HK-2 (cell line): ENCODE measurements at regions not wholly inside any gene's neighbourhood (a gene's known extent, or its start where the extent isn't known, plus 50 kb on each side); places are given as distances from the start of the nearest gene placed in this dataset.
"Not testable (repeated sequence)": the region's sequence is repeated elsewhere in the genome, so short reads cannot be mapped to it uniquely, and the experiment has no call there.

Experiments
- DNase-seq: peaks from one replicate; pipeline ENCODE4 v3.0.0-alpha.2; 2018; ENCODE audit not compliant: unreplicated experiment

- not testable (repeated sequence) for DNase-seq
These were observed 390.6 kb downstream of the PRIM2 start for GRCh38 chr6:57708061-57708460.

- not testable (repeated sequence) for DNase-seq
These were observed 405.1 kb downstream of the PRIM2 start for GRCh38 chr6:57722546-57722945.

GRCh38 chr6:57723815-57724401 lies 406.5 kb downstream of the PRIM2 start:
- DNase-seq: not testable (repeated sequence)

GRCh38 chr6:57729407-57729806 lies 412.0 kb downstream of the PRIM2 start:
- DNase-seq: not testable (repeated sequence)

- DNase-seq: not testable (repeated sequence)
These were observed 413.3 kb downstream of the PRIM2 start for GRCh38 chr6:57730726-57731125.

- not testable (repeated sequence) for DNase-seq
These were observed 430.3 kb downstream of the PRIM2 start for GRCh38 chr6:57747716-57748115.

GRCh38 chr6:57759850-57760249 lies 442.4 kb downstream of the PRIM2 start:
- DNase-seq: not testable (repeated sequence)

GRCh38 chr6:57792720-57793397 lies 475.4 kb downstream of the PRIM2 start:
- DNase-seq: not testable (repeated sequence)

- DNase-seq: not testable (repeated sequence)
These were observed 475.9 kb downstream of the PRIM2 start for GRCh38 chr6:57793398-57793762.

- DNase-seq: peak; percentile 14
These were observed 482.5 kb downstream of the PRIM2 start for GRCh38 chr6:57799703-57800479.

GRCh38 chr6:57808581-57808980 lies 491.2 kb downstream of the PRIM2 start:
- DNase-seq: not testable (repeated sequence)

GRCh38 chr6:57809454-57809853 lies 492.0 kb downstream of the PRIM2 start:
- not testable (repeated sequence) for DNase-seq

GRCh38 chr6:57813271-57814075 lies 496.0 kb downstream of the PRIM2 start:
- DNase-seq: not testable (repeated sequence)

- DNase-seq: not testable (repeated sequence)
These were observed 498.4 kb downstream of the PRIM2 start for GRCh38 chr6:57815826-57816225.

GRCh38 chr6:57821325-57821724 lies 503.9 kb downstream of the PRIM2 start:
- not testable (repeated sequence) for DNase-seq

- not testable (repeated sequence) for DNase-seq
These were observed 505.0 kb downstream of the PRIM2 start for GRCh38 chr6:57822448-57822847.

GRCh38 chr6:57822896-57823358 lies 505.5 kb downstream of the PRIM2 start:
- no peak for DNase-seq

GRCh38 chr6:57837622-57838209 lies 520.3 kb downstream of the PRIM2 start:
- DNase-seq: not testable (repeated sequence)

- DNase-seq: not testable (repeated sequence)
These were observed 524.1 kb downstream of the PRIM2 start for GRCh38 chr6:57841551-57841950.

- not testable (repeated sequence) for DNase-seq
These were observed 536.4 kb downstream of the PRIM2 start for GRCh38 chr6:57853745-57854407.
